Heart right ventricle (tissue), 16 donors: ENCODE measurements at regions not wholly inside any gene's neighbourhood (a gene's known extent, or its start where the extent isn't known, plus 50 kb on each side); places are given as distances from the start of the nearest gene placed in this dataset.

Experiments used
- ATAC-seq, 8 donors: fragments of 200-7000 bp; cut with Tn5 transposase; one replicate each; pipeline ENCODE4 v1.9.1; 2020; ENCODE audit warnings: mild to moderate bottlenecking in 8 of 8, moderate library complexity in 8 of 8, moderate number of reproducible peaks in 1 of 8
- DNase-seq, 2 donors: peaks; one replicate each; pipeline ENCODE4 v3.0.0-alpha.2; 2020
- H3K27ac ChIP-seq, 10 donors: fragments of 200-600 bp; sonication (generic) in 2 of 10; one replicate each; pipeline versions ENCODE4 v1.5.0 to v1.8.0; 2020 to 2022; ENCODE audit warnings: mild to moderate bottlenecking in 3 of 10
- H3K27me3 ChIP-seq, 7 donors: fragments of 200-600 bp; one replicate each; pipeline ENCODE4 v1.8.0; 2021 to 2022; ENCODE audit warnings: mild to moderate bottlenecking in 2 of 7
- H3K36me3 ChIP-seq, 9 donors: fragments of 200-600 bp; sonication (generic) in 1 of 9; one replicate each; pipeline versions ENCODE4 v1.5.0 to v1.8.0; 2020 to 2022; ENCODE audit warnings: mild to moderate bottlenecking in 2 of 9
- H3K4me1 ChIP-seq, 9 donors: fragments of 200-600 bp; sonication (generic) in 1 of 9; one replicate each; pipeline versions ENCODE4 v1.5.0 to v1.8.0; 2020 to 2022; ENCODE audit warnings: mild to moderate bottlenecking in 4 of 9
- H3K4me3 ChIP-seq, 10 donors: fragments of 200-600 bp; sonication (generic) in 2 of 10; one replicate each; pipeline versions ENCODE4 v1.5.0 to v1.8.0; 2020 to 2022; ENCODE audit warnings: mild to moderate bottlenecking in 7 of 10, moderate library complexity in 2 of 10
- H3K9me3 ChIP-seq, 11 donors: fragments of 200-600 bp in 10 of 11; sonication (generic) in 2 of 11; one replicate each; pipeline versions ENCODE4 v1.5.0 to v1.8.0; 2013 to 2022; ENCODE audit warnings: mild to moderate bottlenecking in 2 of 11, control low read depth in 1 of 11, moderate library complexity in 1 of 11
- WGBS, 2 donors: extraction: QIAGEN DNeasy Blood & Tissue Kit; methylation state at CpG; one replicate each; pipeline ENCODE4 v1.1.7; 2013; ENCODE audit warnings: inconsistent platforms in 1 of 2; 5-methylcytosine and 5-hydroxymethylcytosine counted together
- intact Hi-C, 10 donors: fragments of 100-400 bp; cut with DNase I; formaldehyde crosslinking; loops; one replicate each; pipeline versions ENCODE4 v1.11.1 to v1.14.2; 2022
- TF ChIP-seq, protein P1 (sequence below), 9 donors: fragments of 200-600 bp; sonication (generic) in 2 of 9; IDR thresholded peaks; one replicate each; pipeline versions ENCODE4 v1.5.0 to v1.8.0; 2021 to 2022; ENCODE audit warnings: antibody characterized with exemption in 9 of 9, mild to moderate bottlenecking in 5 of 9, moderate library complexity in 1 of 9
- donor health status: Arrhythmogenic right ventricular cardiomyopathy.
- donor health status: ischemic (EF 13 %, LVEDD 7.1; RV severe dilation, severe dysfunction).
- donor health status: healthy with polysubstance abuse.
- donor health status: DM: no; HTN: yes; CAD: no.
- donor health status: DM: no; HTN: no; CAD: no.
- donor health status: ischemic (EF 25% LVEDD 6.9; RV normal size, moderate dysfunction).
- donor health status: ischemic (EF 25% LVEDD 5.7; RV mildly dilated, moderate dysfunction).
- donor health status: healthy.
- donor health status: DM: yes; HTN: yes; CAD: no.
- donor health status: Ischemic cardiomyopathy.
- donor health status: ischemic (EF 35%, LVEDD 5.7; RV mildly dilated, moderate dysfunction).
- donor health status: nonischemic (EF 11% LVEDD 7.7; RV severe dilation, severe dysfunction).
- donor health status: DM: yes; HTN: yes; CAD: no.
- donor health status: PGD.
- donor health status: ischemic (EF 29% LVEDD 5.4; RV normal size, mild dysfunction).
- donor health status: nonischemic (EF 23%, LVEDD 6.1; RV moderate dilation, normal function).

- DNase-seq, result no peak
- TF ChIP-seq, protein P1, sequence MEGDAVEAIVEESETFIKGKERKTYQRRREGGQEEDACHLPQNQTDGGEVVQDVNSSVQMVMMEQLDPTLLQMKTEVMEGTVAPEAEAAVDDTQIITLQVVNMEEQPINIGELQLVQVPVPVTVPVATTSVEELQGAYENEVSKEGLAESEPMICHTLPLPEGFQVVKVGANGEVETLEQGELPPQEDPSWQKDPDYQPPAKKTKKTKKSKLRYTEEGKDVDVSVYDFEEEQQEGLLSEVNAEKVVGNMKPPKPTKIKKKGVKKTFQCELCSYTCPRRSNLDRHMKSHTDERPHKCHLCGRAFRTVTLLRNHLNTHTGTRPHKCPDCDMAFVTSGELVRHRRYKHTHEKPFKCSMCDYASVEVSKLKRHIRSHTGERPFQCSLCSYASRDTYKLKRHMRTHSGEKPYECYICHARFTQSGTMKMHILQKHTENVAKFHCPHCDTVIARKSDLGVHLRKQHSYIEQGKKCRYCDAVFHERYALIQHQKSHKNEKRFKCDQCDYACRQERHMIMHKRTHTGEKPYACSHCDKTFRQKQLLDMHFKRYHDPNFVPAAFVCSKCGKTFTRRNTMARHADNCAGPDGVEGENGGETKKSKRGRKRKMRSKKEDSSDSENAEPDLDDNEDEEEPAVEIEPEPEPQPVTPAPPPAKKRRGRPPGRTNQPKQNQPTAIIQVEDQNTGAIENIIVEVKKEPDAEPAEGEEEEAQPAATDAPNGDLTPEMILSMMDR (IDR thresholded peaks at IDR 0.05), result no peak
- peaks cover 0 to 4% (median 0%) of the 10 kb centered on the region in 7 donors for H3K27me3 ChIP-seq
- no peaks in the 10 kb centered on the region for H3K36me3 ChIP-seq
- no peaks in the 10 kb centered on the region for H3K9me3 ChIP-seq
- no peak overlapping the region for H3K4me3 ChIP-seq
- 74 to 79% methylated on average over 4 of the region's 4 CpGs for WGBS, 2 donors
- intact Hi-C loops, result loop anchor here in 7 of 10 donors (5.0 to 10.0 kb wide), 4 partner anchors 301 to 729 kb away; no protein-coding TSS in a partner anchor
- no peak for ATAC-seq
- H3K4me1 ChIP-seq, result no peaks in the 10 kb centered on the region
- H3K27ac ChIP-seq, result no peak overlapping the region
These were observed 99.0 kb downstream of the ZPLD1 start for GRCh38 chr3:102533784-102534183.

DNA sequence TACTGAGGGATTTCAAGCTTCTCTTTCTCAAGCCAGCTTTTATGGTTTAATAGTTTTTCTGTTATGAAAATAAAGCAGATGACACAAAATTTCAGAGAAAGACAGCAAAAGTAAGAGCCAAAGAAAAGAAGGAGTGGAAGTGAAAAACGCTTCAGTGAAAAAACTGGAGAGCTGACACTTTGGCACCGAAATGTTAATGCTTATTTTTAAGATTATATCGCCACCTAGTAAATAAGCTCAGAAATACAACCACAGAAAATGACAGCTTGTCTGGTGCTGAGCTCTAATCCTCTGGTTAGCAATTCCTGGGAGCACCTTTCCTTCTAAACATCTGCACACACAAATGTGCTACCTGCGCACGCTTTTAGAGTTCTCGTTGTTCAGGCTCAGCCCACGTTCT is 101.6 kb downstream of the ZPLD1 start:
- no peak for DNase-seq
- Histone ChIP-seq H3K9me3 (no peaks in the 10 kb centered on the region), H3K4me3 (no peak overlapping the region), H3K4me1 (no peaks in the 10 kb centered on the region), H3K27ac (no peak overlapping the region), H3K27me3 (peaks cover 0 to 8% (median 0%) of the 10 kb centered on the region in 7 donors), H3K36me3 (no peaks in the 10 kb centered on the region)
- WGBS, 2 donors, result 22 to 34% methylated on average over 7 of the region's 7 CpGs
- intact Hi-C loops, result loop anchor here (1.0 to 10.0 kb wide), 8 partner anchors 304 to 734 kb away; no protein-coding TSS in a partner anchor
- TF ChIP-seq, protein P1 (IDR thresholded peaks at IDR 0.05), result peak in 7 of 9 donors; percentile 33 to 59 (median 49)
- peak in 1 of 8 donors; percentile 45 for ATAC-seq

- intact Hi-C loops, result loop anchor here in 9 of 10 donors (2.0 to 10.0 kb wide), 7 partner anchors 305 to 735 kb away; no protein-coding TSS in a partner anchor
- DNase-seq (no peak), ATAC-seq (no peak)
- Histone ChIP-seq H3K27ac (no peak overlapping the region), H3K27me3 (peaks cover 0 to 15% (median 4%) of the 10 kb centered on the region in 7 donors), H3K4me3 (no peak overlapping the region), H3K36me3 (no peaks in the 10 kb centered on the region), H3K4me1 (no peaks in the 10 kb centered on the region), H3K9me3 (no peaks in the 10 kb centered on the region)
- TF ChIP-seq, protein P1 (IDR thresholded peaks at IDR 0.05), result no peak
- WGBS, 2 donors, result 64 to 65% methylated on average over 1 of the region's 1 CpG
These were observed 102.3 kb downstream of the ZPLD1 start for GRCh38 chr3:102537123-102537522.

- DNase-seq (no peak), ATAC-seq (no peak)
- no peaks in the 10 kb centered on the region for H3K36me3 ChIP-seq
- H3K9me3 ChIP-seq, result no peaks in the 10 kb centered on the region
- intact Hi-C loops, result loop anchor here in 3 of 10 donors (5.0 to 10.0 kb wide), 3 partner anchors 307 to 740 kb away; no protein-coding TSS in a partner anchor
- no peak overlapping the region for H3K27ac ChIP-seq
- H3K4me3 ChIP-seq, result no peak overlapping the region
- TF ChIP-seq, protein P1 (IDR thresholded peaks at IDR 0.05), result no peak
- peaks cover 0 to 17% (median 0%) of the 10 kb centered on the region in 7 donors for H3K27me3 ChIP-seq
- WGBS, 2 donors, result 83 to 86% methylated on average over 6 of the region's 6 CpGs
- no peaks in the 10 kb centered on the region for H3K4me1 ChIP-seq
These were observed 109.9 kb downstream of the ZPLD1 start for GRCh38 chr3:102544741-102545140.
